ENCODE measurements at regions not wholly inside any gene's neighbourhood (a gene's known extent, or its start where the extent isn't known, plus 50 kb on each side); places are given as distances from the start of the nearest gene placed in this dataset.

DNA sequence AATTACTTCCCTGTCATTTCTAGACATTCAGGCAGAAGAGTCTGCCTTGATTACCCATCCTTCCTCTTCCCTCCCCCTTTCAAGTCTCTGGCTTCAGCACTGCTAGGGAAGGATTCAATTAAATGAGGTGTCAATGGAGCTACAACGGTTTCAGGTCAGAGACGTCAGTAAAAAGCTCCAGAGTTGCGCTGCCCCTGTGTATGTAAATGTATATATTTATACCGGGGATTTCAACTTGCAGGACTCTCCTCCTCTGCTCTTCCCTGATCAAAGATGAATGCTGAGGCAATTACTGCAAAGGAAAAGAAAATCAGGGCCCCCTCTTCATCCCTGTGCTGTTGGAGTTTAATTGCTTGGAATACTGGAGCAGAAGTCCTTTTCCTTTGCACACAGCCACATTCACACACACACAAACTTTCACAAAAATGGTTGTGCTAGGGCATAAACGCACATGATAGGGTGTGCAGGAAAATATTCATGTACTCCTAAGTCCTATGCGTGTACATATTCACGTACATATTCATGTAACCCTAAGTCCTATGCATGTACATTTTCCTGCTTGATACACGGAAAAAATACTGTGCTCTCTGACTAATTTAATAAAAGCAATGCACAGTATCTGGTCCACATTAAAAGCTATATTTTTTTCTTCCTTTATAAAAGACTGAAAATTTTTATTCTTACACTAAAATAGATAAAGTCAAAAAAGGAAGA lies 129.7 kb upstream of the PMFBP1 start:
- Mint-ChIP-seq H3K4me3 (ENCODE audit: unreplicated experiment) (no peak overlapping the region), H3K4me1 (ENCODE audit: low read depth, unreplicated experiment) (peaks cover 9% of the 10 kb centered on the region), H3K27ac (ENCODE audit: unreplicated experiment) (no peak overlapping the region), H3K27me3 (ENCODE audit: insufficient read depth, unreplicated experiment) (no peaks in the 10 kb centered on the region), H3K9me3 (ENCODE audit: unreplicated experiment) (no peaks in the 10 kb centered on the region), H3K36me3 (ENCODE audit: insufficient read depth, unreplicated experiment) (no peaks in the 10 kb centered on the region)
- no peaks in the 10 kb centered on the region for H3K36me3 ChIP-seq (ENCODE audit: control insufficient read depth, insufficient read depth, low read length)
- intact Hi-C loops (cut with micrococcal nuclease; ENCODE audit: unreplicated experiment): no loop called here
- no peaks in the 10 kb centered on the region for H3K27me3 ChIP-seq (replicated peaks; ENCODE audit: control insufficient read depth, insufficient read depth, low read length)
- H3K4me3 ChIP-seq (ENCODE audit: low read depth, low read length): no peak overlapping the region
- POLR2A ChIA-PET: no interaction called here
- DNase-seq: no peak
- CTCF ChIA-PET: no interaction called here
- no TSS peak for BruUV-seq (replicated peaks)
- peaks cover 4% of the 10 kb centered on the region; the same call in 1 of the 2 replicates for H3K9me3 ChIP-seq
- peaks cover 24% of the 10 kb centered on the region for H3K4me1 ChIP-seq
- TF ChIP-seq, protein P1, sequence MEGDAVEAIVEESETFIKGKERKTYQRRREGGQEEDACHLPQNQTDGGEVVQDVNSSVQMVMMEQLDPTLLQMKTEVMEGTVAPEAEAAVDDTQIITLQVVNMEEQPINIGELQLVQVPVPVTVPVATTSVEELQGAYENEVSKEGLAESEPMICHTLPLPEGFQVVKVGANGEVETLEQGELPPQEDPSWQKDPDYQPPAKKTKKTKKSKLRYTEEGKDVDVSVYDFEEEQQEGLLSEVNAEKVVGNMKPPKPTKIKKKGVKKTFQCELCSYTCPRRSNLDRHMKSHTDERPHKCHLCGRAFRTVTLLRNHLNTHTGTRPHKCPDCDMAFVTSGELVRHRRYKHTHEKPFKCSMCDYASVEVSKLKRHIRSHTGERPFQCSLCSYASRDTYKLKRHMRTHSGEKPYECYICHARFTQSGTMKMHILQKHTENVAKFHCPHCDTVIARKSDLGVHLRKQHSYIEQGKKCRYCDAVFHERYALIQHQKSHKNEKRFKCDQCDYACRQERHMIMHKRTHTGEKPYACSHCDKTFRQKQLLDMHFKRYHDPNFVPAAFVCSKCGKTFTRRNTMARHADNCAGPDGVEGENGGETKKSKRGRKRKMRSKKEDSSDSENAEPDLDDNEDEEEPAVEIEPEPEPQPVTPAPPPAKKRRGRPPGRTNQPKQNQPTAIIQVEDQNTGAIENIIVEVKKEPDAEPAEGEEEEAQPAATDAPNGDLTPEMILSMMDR (IDR thresholded peaks at IDR 0.05; ENCODE audit: insufficient read depth in 1 of 2, low read depth in 1 of 2, low read length in 1 of 2, severe bottlenecking in 1 of 2, unreplicated experiment in 1 of 2): no peak

DNA sequence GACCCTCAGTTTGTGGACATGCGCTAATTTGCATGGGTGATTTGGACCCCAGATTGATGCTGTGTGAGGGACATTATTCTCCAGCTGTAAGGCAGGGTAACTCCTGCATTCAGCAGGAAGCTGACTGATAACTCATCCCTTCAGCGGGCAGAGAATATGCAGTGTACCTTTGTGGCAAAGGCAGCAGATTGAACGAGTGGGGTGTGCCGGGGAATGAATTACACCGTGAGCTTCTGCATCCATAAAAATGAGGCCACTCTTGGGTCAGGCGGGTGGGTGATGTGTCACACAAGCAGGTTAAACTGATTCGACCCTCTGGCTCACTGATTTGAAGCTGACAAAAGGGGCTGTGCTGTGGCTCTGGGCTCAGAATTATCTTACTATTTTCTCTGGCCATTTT lies 128.9 kb upstream of the PMFBP1 start:
- Mint-ChIP-seq H3K36me3 (ENCODE audit: insufficient read depth, unreplicated experiment) (no peaks in the 10 kb centered on the region), H3K27ac (ENCODE audit: unreplicated experiment) (no peak overlapping the region), H3K4me1 (ENCODE audit: low read depth, unreplicated experiment) (peaks cover 9% of the 10 kb centered on the region), H3K27me3 (ENCODE audit: insufficient read depth, unreplicated experiment) (no peaks in the 10 kb centered on the region), H3K4me3 (ENCODE audit: unreplicated experiment) (no peak overlapping the region), H3K9me3 (ENCODE audit: unreplicated experiment) (no peaks in the 10 kb centered on the region)
- CTCF ChIA-PET: no interaction called here
- TF ChIP-seq, protein P1 (IDR thresholded peaks at IDR 0.05; ENCODE audit: insufficient read depth in 1 of 2, low read depth in 1 of 2, low read length in 1 of 2, severe bottlenecking in 1 of 2, unreplicated experiment in 1 of 2): no peak
- intact Hi-C loops (cut with micrococcal nuclease; ENCODE audit: unreplicated experiment): no loop called here
- H3K4me1 ChIP-seq: peaks cover 24% of the 10 kb centered on the region
- no peak overlapping the region for H3K4me3 ChIP-seq (ENCODE audit: low read depth, low read length)
- no peaks in the 10 kb centered on the region for H3K27me3 ChIP-seq (replicated peaks; ENCODE audit: control insufficient read depth, insufficient read depth, low read length)
- POLR2A ChIA-PET: no interaction called here
- no peak for DNase-seq
- no TSS peak for BruUV-seq (replicated peaks)
- H3K36me3 ChIP-seq (ENCODE audit: control insufficient read depth, insufficient read depth, low read length): no peaks in the 10 kb centered on the region
- peaks cover 4% of the 10 kb centered on the region; the same call in 1 of the 2 replicates for H3K9me3 ChIP-seq

DNA sequence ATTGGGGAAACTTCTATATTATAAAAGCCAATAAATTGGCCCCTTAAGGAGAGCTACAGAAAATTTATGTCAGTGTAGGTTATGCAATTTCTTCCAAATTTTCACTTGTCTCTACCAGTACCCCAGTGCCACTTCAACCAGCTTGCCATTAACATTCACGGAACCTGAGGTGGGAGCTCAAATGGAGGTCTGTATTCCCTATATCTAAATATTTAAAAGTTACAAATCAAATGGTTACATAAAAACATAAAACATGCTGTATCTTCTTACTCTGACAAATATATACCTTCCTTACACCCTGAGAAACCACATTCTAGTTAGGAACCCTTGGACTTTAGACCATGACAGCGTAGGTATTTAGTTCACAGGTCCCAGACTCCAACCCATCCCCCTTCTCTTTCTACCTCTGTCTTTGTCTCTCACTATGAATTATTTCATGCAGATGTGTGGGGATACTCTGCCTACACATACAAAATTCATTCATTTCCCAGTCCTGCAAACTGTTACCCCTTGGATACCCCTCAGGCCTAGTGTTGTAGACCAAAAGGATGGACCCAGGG lies 127.8 kb upstream of the PMFBP1 start:
- Mint-ChIP-seq H3K4me3 (ENCODE audit: unreplicated experiment) (peak overlapping the region; percentile 9), H3K36me3 (ENCODE audit: insufficient read depth, unreplicated experiment) (no peaks in the 10 kb centered on the region), H3K27me3 (ENCODE audit: insufficient read depth, unreplicated experiment) (no peaks in the 10 kb centered on the region), H3K4me1 (ENCODE audit: low read depth, unreplicated experiment) (peaks cover 9% of the 10 kb centered on the region), H3K9me3 (ENCODE audit: unreplicated experiment) (no peaks in the 10 kb centered on the region), H3K27ac (ENCODE audit: unreplicated experiment) (no peak overlapping the region)
- intact Hi-C loops (cut with micrococcal nuclease; ENCODE audit: unreplicated experiment): no loop called here
- TF ChIP-seq, protein P1 (IDR thresholded peaks at IDR 0.05; ENCODE audit: insufficient read depth in 1 of 2, low read depth in 1 of 2, low read length in 1 of 2, severe bottlenecking in 1 of 2, unreplicated experiment in 1 of 2): no peak
- POLR2A ChIA-PET: no interaction called here
- CTCF ChIA-PET: interaction anchor here (1.2 kb wide), 1 partner anchor 97 kb away, joined by 3 read pairs; no protein-coding TSS in a partner anchor
- peak in 1 of 2 experiments; percentile 30 for DNase-seq
- no peak overlapping the region for H3K4me3 ChIP-seq (ENCODE audit: low read depth, low read length)
- BruUV-seq (replicated peaks): no TSS peak
- peaks cover 24% of the 10 kb centered on the region for H3K4me1 ChIP-seq
- no peaks in the 10 kb centered on the region for H3K36me3 ChIP-seq (ENCODE audit: control insufficient read depth, insufficient read depth, low read length)
- H3K9me3 ChIP-seq: no peaks in the 10 kb centered on the region
- H3K27me3 ChIP-seq (replicated peaks; ENCODE audit: control insufficient read depth, insufficient read depth, low read length): no peaks in the 10 kb centered on the region
